GM12878 (cell line): ENCODE measurements at regions not wholly inside any gene's neighbourhood (a gene's known extent, or its start where the extent isn't known, plus 50 kb on each side); places are given as distances from the start of the nearest gene placed in this dataset.

Experiments
- ATAC-seq: fragments of 200-7000 bp; cut with Tn5 transposase; 3 replicates; pipeline ENCODE4 v1.9.1; 2020; ENCODE audit warnings: mild to moderate bottlenecking, moderate library complexity
- BruUV-seq: library from RNA; stranded (reverse); fragments of 400-500 nt; replicated peaks from 2 replicates; lab custom pipeline; 2021; lab: Mats Ljungman, UMichigan
- CTCF ChIA-PET: fragments of 300-600 bp; sonication (Branson Sonifier 250); formaldehyde crosslinking; extraction: SDS; loops from one replicate; lab custom pipeline; 2021; ENCODE audit warnings: inconsistent platforms; lab: Yijun Ruan, JAX
- POLR2A ChIA-PET: fragments of 350-600 bp; formaldehyde crosslinking; extraction: SDS; loops from one replicate; lab custom pipeline; 2021; ENCODE audit warnings: inconsistent platforms; lab: Charles Lee
- RAD21 ChIA-PET: fragments of 300-600 bp; sonication (Branson Sonifier 250); formaldehyde crosslinking; loops from one replicate; lab custom pipeline; 2023; ENCODE audit warnings: antibody characterized with exemption; ENCODE audit not compliant: unreplicated experiment; lab: Charles Lee
- SMC1A ChIA-PET: fragments of 300-600 bp; sonication (Branson Sonifier 250); formaldehyde crosslinking; loops from one replicate; lab custom pipeline; 2023; ENCODE audit not compliant: unreplicated experiment, uncharacterized antibody; lab: Charles Lee
- DNase-seq: peaks from one replicate; pipeline ENCODE4 v3.0.0-alpha.2; 2011; ENCODE audit warnings: low read depth, low spot score
- FAIRE-seq: peaks from 3 replicates; lab custom pipeline; 2011; peaks lifted over from hg19 to GRCh38; lab: Jason Lieb, UNC
- H2AFZ ChIP-seq: 2 replicates; pipeline ENCODE4 v1.6.0; 2011; ENCODE audit warnings: low read depth, low read length, control low read depth; ENCODE audit not compliant: control insufficient read depth
- H3K27ac ChIP-seq: 2 replicates; pipeline ENCODE4 v1.5.1; 2011; ENCODE audit warnings: control low read depth; ENCODE audit not compliant: control insufficient read depth, insufficient read depth
- H3K27me3 ChIP-seq, 2 experiments: replicated peaks in 1 of 2; 2 replicates each; pipeline versions ENCODE4 v1.6.0 to v1.6.1; 2011; ENCODE audit warnings: low read length in 1 of 2; ENCODE audit not compliant: control insufficient read depth in 2 of 2, insufficient read depth in 2 of 2
- H3K36me3 ChIP-seq, 2 experiments: 2 replicates each; pipeline ENCODE4 v1.5.1; 2011; ENCODE audit warnings: low read length in 1 of 2; ENCODE audit not compliant: control insufficient read depth in 2 of 2, insufficient read depth in 2 of 2
- H3K4me1 ChIP-seq: 2 replicates; pipeline ENCODE4 v1.6.1; 2011; ENCODE audit warnings: mild to moderate bottlenecking, low read length, moderate library complexity, mixed read lengths; ENCODE audit not compliant: control insufficient read depth, insufficient read depth
- H3K4me2 ChIP-seq: 2 replicates; pipeline ENCODE4 v1.6.0; 2011; ENCODE audit warnings: control low read depth; ENCODE audit not compliant: control insufficient read depth, insufficient read depth
- H3K4me3 ChIP-seq: fragments of 200-600 bp; sonication (generic); 2 replicates; pipeline ENCODE4 v1.5.1; 2016
- H3K79me2 ChIP-seq: 2 replicates; pipeline ENCODE4 v1.6.0; 2011; ENCODE audit warnings: low read length; ENCODE audit not compliant: control insufficient read depth, insufficient read depth
- H3K9ac ChIP-seq: 2 replicates; pipeline ENCODE4 v1.8.0; 2011; ENCODE audit warnings: low read length, control low read depth, mixed read lengths; ENCODE audit not compliant: control insufficient read depth, insufficient read depth
- H3K9me3 ChIP-seq: replicated peaks from 3 replicates; pipeline ENCODE4 v1.5.1; 2011; ENCODE audit warnings: mild to moderate bottlenecking, low read length; ENCODE audit not compliant: control insufficient read depth, insufficient read depth
- H4K20me1 ChIP-seq: 2 replicates; pipeline ENCODE4 v1.6.0; 2011; ENCODE audit not compliant: control insufficient read depth, insufficient read depth
- ASH2L ChIP-seq: fragments of 300-600, 200-600 bp; sonication (generic); IDR thresholded peaks from 2 replicates; pipeline ENCODE4 v1.6.1; 2017; ENCODE audit warnings: low read depth, mild to moderate bottlenecking, borderline replicate concordance
- BHLHE40 ChIP-seq, 2 experiments: fragments of 450-650 bp in 1 of 2; IDR thresholded peaks; 2 replicates each; pipeline ENCODE4 v1.6.1; 2011 to 2017; ENCODE audit warnings: low read depth in 2 of 2, borderline replicate concordance in 1 of 2, improper control_type of control experiment in 1 of 2, low read length in 1 of 2, mild to moderate bottlenecking in 1 of 2
- BMI1 ChIP-seq: fragments of 450-650 bp; IDR thresholded peaks from 2 replicates; pipeline ENCODE4 v1.6.1; 2016; ENCODE audit warnings: mild to moderate bottlenecking, moderate library complexity, borderline replicate concordance
- CREB1 ChIP-seq: IDR thresholded peaks from 2 replicates; pipeline ENCODE4 v1.6.1; 2012; ENCODE audit warnings: low read depth, mild to moderate bottlenecking, inconsistent platforms
- MEF2A ChIP-seq: IDR thresholded peaks from 2 replicates; pipeline ENCODE4 v1.6.1; 2011; ENCODE audit warnings: low read depth, mild to moderate bottlenecking, low read length, moderate library complexity; ENCODE audit not compliant: insufficient read depth
- MEF2B ChIP-seq: fragments of 450-650 bp; IDR thresholded peaks from 2 replicates; pipeline ENCODE4 v1.6.1; 2018; ENCODE audit warnings: mild to moderate bottlenecking, moderate library complexity; ENCODE audit not compliant: partially characterized antibody, poor library complexity, severe bottlenecking
- MXI1 ChIP-seq: fragments of 150-350 bp; IDR thresholded peaks from 2 replicates; pipeline ENCODE4 v1.6.1; 2011; ENCODE audit warnings: low read depth, mild to moderate bottlenecking, inconsistent platforms, low read length, improper control_type of control experiment
- NR2F1 ChIP-seq: fragments of 450-650 bp; conservative IDR thresholded peaks from 2 replicates; pipeline ENCODE4 v1.6.1; 2017; ENCODE audit warnings: mild to moderate bottlenecking
- RAD21 ChIP-seq: IDR thresholded peaks from 2 replicates; pipeline ENCODE4 v1.6.1; 2011; ENCODE audit warnings: mild to moderate bottlenecking, low read depth, low read length, moderate library complexity; ENCODE audit not compliant: insufficient read depth
- SPI1 ChIP-seq: IDR thresholded peaks from 2 replicates; pipeline ENCODE4 v1.6.1; 2011; ENCODE audit warnings: low read depth, mild to moderate bottlenecking, low read length, moderate library complexity, borderline replicate concordance; ENCODE audit not compliant: insufficient read depth
- WGBS: methylation state at CpG from one replicate; pipeline ENCODE4 v1.1.6; 2016; ENCODE audit warnings: low lambda C conversion rate; ENCODE audit not compliant: insufficient replicate concordance, insufficient coverage; ENCODE audit errors: missing lambda C conversion rate; 5-methylcytosine and 5-hydroxymethylcytosine counted together
- in situ Hi-C: fragments of 300-500 bp; cut with MboI; formaldehyde crosslinking; loops from 9 replicates; pipeline ENCODE4 v1.14.3; 2018; ENCODE audit warnings: mixed read lengths
- intact Hi-C: fragments of 100-400 bp; cut with micrococcal nuclease; formaldehyde crosslinking; loops from one replicate; pipeline ENCODE4 v1.14.2; 2022; ENCODE audit not compliant: unreplicated experiment
- TF ChIP-seq, protein P1 (sequence below): fragments of 450-650 bp; IDR thresholded peaks from 2 replicates; pipeline ENCODE4 v1.6.1; 2018; ENCODE audit warnings: mild to moderate bottlenecking, low read depth, moderate library complexity; ENCODE audit not compliant: partially characterized antibody
- TF ChIP-seq, protein P2 (sequence below), 3 experiments: IDR thresholded peaks in 2 of 3; conservative IDR thresholded peaks in 1 of 3; 2 replicates each; pipeline ENCODE4 v1.5.1; 2011; ENCODE audit warnings: low read depth in 3 of 3, low read length in 3 of 3, mild to moderate bottlenecking in 3 of 3, control low read depth in 2 of 3, moderate library complexity in 2 of 3, inconsistent platforms in 1 of 3, mixed read lengths in 1 of 3; ENCODE audit not compliant: control insufficient read depth in 2 of 3, insufficient read depth in 1 of 3; ENCODE audit errors: extremely low read depth in 1 of 3

DNA sequence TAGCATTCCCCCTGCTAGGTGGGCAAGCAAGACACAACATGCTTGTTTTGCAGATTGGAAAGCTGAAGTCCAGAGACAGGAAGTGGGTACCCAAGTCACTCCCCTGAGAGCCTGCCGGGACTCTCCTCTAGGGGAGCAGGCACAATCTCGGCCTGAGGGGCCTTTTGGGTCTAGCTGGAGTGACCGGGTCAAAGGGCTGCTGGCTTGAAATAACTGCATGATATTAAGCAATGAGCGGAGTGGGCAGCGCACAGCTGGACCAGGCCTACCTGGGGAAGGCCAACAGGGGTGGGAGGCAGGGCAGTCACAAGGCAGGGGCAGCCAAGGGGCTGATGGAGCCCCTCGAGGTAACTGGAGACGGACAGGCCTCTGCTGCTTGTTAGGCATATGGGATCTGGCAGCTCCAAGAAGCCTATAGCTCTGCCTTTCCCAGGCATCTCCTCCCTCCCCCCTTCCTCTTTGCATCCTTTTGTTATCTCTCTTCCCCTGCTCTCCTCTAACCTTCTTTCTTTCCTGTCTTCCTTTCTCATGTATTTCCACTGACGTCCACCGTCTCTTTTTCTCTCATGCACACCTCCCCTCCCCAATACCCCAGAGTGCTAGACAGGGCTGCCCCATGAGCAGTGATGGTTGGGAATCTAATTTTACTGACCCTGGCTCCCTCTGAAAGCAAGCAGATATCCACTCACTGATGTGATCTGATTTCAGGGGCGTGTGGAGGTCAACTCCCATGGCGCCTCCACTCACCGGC is 237.5 kb downstream of the LOXHD1 start:
- SMC1A ChIA-PET = interaction anchor here (0.5 kb wide), 1 partner anchor 127 kb away, joined by 3 read pairs; no protein-coding TSS in a partner anchor
- FAIRE-seq = no peak
- no peak overlapping the region for H2AFZ ChIP-seq
- CTCF ChIA-PET = interaction anchor here (1.3 to 1.4 kb wide), 2 partner anchors 61 to 246 kb away, joined by 4 read pairs; a partner anchor contains a TSS
- in situ Hi-C loops = no loop called here
- H3K9me3 ChIP-seq = no peaks in the 10 kb centered on the region
- peak overlapping the region; percentile 30; the same call in 1 of the 2 replicates for H3K4me2 ChIP-seq
- no peak overlapping the region for H3K4me3 ChIP-seq
- no peaks in the 10 kb centered on the region for H3K79me2 ChIP-seq
- ATAC-seq = peak; percentile 79
- WGBS = 34% methylated on average over 12 of the region's 12 CpGs
- RAD21 ChIA-PET = no interaction called here
- POLR2A ChIA-PET = no interaction called here
- BruUV-seq = no TSS peak
- TF ChIP-seq, protein P1, sequence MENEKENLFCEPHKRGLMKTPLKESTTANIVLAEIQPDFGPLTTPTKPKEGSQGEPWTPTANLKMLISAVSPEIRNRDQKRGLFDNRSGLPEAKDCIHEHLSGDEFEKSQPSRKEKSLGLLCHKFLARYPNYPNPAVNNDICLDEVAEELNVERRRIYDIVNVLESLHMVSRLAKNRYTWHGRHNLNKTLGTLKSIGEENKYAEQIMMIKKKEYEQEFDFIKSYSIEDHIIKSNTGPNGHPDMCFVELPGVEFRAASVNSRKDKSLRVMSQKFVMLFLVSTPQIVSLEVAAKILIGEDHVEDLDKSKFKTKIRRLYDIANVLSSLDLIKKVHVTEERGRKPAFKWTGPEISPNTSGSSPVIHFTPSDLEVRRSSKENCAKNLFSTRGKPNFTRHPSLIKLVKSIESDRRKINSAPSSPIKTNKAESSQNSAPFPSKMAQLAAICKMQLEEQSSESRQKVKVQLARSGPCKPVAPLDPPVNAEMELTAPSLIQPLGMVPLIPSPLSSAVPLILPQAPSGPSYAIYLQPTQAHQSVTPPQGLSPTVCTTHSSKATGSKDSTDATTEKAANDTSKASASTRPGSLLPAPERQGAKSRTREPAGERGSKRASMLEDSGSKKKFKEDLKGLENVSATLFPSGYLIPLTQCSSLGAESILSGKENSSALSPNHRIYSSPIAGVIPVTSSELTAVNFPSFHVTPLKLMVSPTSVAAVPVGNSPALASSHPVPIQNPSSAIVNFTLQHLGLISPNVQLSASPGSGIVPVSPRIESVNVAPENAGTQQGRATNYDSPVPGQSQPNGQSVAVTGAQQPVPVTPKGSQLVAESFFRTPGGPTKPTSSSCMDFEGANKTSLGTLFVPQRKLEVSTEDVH = no peak
- TF ChIP-seq SPI1 (peak; percentile 32; the same call in 1 of the 2 replicates), MEF2B (peak; percentile 31), CREB1 (no peak), MXI1 (no peak), RAD21 (no peak), BMI1 (no peak), MEF2A (no peak), NR2F1 (peak; percentile 38; the same call in 1 of the 2 replicates), BHLHE40 (IDR thresholded peaks at IDR 0.05; ENCODE audit: borderline replicate concordance in 1 of 2, low read depth in 2 of 2, low read length in 1 of 2) (0 out of 4 replicates have a peak, but pooled peaks of 1 of the 2 experiments have one; percentile 18), ASH2L (no peak)
- TF ChIP-seq, protein P2, sequence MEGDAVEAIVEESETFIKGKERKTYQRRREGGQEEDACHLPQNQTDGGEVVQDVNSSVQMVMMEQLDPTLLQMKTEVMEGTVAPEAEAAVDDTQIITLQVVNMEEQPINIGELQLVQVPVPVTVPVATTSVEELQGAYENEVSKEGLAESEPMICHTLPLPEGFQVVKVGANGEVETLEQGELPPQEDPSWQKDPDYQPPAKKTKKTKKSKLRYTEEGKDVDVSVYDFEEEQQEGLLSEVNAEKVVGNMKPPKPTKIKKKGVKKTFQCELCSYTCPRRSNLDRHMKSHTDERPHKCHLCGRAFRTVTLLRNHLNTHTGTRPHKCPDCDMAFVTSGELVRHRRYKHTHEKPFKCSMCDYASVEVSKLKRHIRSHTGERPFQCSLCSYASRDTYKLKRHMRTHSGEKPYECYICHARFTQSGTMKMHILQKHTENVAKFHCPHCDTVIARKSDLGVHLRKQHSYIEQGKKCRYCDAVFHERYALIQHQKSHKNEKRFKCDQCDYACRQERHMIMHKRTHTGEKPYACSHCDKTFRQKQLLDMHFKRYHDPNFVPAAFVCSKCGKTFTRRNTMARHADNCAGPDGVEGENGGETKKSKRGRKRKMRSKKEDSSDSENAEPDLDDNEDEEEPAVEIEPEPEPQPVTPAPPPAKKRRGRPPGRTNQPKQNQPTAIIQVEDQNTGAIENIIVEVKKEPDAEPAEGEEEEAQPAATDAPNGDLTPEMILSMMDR (IDR thresholded peaks at IDR 0.05 in 2 of 3, conservative IDR thresholded peaks at IDR 0.05 in 1 of 3; ENCODE audit: control insufficient read depth in 2 of 3, extremely low read depth in 1 of 3, insufficient read depth in 1 of 3, low read depth in 3 of 3, low read length in 3 of 3) = 0 out of 6 replicates have a peak, but pooled peaks of 1 of the 3 experiments have one; percentile 13
- H3K27me3 ChIP-seq = no peaks in the 10 kb centered on the region
- DNase-seq = no peak
- no peak overlapping the region for H3K27ac ChIP-seq
- peaks cover 10% of the 10 kb centered on the region for H3K4me1 ChIP-seq
- intact Hi-C loops = no loop called here
- no peaks in the 10 kb centered on the region for H4K20me1 ChIP-seq
- H3K36me3 ChIP-seq = no peaks in the 10 kb centered on the region
- no peak overlapping the region for H3K9ac ChIP-seq
